ENCODE measurements at regions not wholly inside any gene's neighbourhood (a gene's known extent, or its start where the extent isn't known, plus 50 kb on each side); places are given as distances from the start of the nearest gene placed in this dataset.
"Not testable (repeated sequence)": the region's sequence is repeated elsewhere in the genome, so short reads cannot be mapped to it uniquely, and the experiment has no call there.

DNA sequence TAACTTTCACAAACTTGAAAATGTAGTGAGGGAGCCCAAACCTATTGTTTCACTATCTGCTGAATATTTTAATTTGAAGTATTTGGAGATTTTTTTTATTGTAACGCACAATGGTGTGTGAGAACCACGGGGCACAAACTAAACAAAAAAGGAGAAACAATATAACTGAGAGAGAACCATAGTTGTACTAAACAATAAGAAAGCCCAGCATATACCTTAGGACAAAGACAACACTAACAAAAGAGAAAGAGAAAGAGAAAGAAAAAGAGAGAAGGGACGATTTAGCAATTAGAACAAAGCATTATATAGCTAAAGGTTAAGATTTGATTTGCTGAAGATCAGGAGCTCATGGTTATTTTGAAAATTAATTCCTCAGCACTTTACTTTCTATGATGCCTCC is 906.0 kb upstream of the NXPH2 start:
- DNase-seq (ENCODE audit: low read depth) = no peak

DNA sequence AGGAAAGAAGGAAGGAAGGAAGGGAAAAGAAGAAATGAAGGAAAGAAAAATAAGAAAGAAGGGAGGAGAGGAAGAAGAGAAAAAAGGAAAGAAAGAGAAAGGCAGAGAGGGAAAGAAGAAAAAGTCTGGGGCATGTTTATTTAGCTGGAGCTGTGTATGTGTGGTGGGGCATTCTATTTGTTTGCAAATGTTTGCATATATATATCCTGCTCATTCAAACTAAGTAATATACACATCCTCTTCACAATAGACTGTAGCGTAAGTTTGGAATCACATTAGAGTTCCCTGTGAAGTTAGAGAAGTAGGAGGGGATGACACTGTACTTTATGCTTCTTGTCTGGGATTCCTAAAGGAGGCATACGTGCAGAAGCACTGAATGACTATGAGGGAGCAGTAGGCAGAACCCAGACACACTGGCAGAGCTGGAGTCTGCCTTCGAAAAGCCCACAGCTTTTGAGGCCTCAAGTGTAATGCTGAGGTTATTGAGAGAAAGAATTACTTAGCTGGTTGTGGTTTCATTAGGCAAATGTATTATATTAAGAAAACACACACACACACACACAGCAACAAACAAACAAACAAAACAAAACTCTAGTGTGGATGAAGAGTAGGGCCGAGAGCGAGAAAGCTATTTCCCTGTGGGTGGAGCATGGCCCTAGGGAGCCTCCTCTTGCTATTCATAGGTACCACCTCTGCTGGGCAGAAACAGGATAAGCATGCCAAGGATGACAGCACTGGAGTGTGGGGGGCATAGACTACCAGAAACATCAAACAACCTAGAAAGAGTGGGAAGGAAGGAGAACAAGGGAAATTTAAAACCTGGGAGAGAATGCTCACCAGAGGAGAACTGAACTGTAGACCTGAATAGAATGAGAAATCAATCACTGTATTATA is 905.1 kb upstream of the NXPH2 start:
- DNase-seq (ENCODE audit: low read depth) = no peak

DNA sequence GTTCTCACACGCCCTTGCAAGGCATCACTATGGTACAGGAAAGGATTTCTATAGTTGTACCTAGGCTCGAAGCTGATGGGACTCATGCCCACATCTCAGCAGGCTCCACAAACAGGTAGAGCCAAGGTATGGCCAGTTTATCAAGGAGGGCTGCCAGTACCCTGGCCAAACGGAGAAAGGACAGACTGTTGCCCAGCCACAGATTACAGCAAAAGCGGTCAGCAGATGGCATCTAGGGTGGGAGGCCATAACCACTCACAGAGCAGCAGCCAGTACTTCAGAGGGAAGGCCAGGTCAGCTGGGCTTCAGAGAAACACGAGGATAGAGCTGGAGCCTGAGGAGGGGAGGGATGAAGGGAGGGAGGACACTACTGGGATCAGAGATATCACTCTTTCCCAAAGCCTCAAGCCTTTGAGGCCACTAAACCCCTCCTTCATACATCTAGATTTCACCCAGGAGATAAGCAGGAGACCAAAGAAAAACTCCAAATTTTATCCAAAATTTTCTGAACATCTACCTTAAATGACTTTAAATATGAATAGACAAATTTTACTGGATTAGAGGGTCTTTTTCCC is 904.2 kb upstream of the NXPH2 start:
- no peak for DNase-seq (ENCODE audit: low read depth)

DNA sequence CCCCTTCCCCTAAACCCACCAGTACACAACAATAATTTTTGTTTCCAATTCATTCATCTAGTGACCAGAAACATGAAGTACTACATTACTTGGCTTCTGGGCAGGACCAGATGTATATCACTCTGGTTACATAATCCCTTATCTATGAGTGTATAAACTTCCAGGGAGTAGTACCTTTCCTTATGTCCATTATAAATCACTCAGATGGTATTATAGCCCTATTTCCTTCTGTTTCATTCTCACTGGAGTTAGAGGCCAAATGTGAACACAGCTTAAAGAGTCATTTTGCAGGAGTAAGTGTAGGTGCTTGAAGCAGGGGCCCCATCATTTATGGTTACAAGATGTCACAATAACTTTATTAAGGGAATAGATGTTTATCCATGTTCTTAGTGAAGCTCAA is 894.4 kb upstream of the NXPH2 start:
- DNase-seq (ENCODE audit: low read depth) = no peak

DNA sequence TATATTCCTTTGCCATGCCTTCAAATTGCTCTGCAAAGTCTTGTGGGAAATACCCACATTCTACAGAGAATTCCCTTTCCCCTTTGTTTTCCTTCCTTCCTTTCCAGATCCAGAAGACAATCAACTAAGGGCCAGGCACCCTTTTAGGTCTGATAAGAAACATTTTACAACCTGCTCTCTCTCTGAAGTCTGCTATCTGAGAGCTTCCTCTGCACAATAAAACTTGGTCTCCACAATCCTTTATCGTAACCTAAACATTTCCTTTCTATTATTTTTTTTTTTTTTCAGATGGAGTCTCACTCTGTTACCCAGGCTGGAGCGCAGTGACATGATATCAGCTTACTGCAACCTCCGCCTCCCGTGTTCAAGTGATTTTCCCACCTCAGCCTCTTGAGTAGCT is 893.3 kb upstream of the NXPH2 start:
- DNase-seq (ENCODE audit: low read depth) = not testable (repeated sequence)

DNA sequence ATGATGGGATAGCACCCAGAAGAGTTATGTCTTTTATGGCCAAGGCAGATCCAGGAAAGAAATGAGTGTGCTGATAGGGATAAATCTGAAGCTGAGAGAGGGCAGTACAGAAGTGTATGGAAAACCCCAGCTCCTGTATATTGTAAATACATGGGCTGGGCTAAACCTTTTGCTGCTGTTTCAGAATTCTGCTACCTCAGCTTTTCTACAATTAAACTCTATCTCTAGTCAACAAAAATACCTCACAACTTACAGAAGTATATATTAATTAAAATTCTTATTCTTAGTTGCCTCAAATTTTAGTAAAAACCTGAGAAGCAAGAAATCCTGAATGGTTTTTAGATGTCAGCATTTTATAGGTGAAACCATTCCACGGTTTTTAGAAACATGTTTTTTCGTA is 889.5 kb upstream of the NXPH2 start:
- DNase-seq (ENCODE audit: low read depth) = no peak

DNA sequence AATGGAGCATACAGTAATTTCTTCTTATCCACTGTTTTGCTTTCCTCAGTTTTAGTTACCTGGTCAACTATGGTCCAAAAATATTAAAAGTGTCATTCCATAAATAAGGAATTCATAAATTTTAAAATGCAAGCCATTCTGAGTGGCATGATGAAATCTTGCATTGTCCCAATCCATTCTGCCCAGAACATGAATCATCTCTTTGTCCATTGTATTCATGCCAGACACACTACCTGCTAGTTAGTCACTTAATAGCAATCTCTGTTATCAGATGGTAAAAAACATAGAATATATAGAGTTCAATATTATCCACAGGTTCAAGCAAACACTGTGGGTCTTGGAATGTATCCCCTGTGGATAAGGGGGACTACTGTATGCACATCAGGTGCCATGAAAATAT is 872.2 kb upstream of the NXPH2 start:
- no peak for DNase-seq (ENCODE audit: low read depth)

DNA sequence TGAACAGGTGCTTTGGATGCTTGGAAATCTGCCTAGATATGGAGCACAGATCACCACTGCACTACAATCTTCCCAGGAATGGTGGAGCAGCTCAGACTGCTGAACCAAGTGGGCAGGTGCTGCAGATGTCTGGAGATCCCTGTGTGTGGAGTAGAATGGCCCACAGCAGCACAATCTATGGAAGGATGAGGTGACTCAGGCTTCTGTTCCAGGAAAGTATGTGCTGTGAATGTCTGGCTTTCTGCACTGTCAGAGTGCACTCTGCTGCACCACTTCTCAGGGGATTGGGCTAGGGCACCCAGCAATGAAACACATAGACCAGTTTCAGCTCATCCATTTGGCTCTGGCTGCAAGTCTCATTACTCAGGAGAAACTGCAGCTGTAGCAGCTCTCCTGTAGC is 865.4 kb upstream of the NXPH2 start:
- no peak for DNase-seq (ENCODE audit: low read depth)

DNA sequence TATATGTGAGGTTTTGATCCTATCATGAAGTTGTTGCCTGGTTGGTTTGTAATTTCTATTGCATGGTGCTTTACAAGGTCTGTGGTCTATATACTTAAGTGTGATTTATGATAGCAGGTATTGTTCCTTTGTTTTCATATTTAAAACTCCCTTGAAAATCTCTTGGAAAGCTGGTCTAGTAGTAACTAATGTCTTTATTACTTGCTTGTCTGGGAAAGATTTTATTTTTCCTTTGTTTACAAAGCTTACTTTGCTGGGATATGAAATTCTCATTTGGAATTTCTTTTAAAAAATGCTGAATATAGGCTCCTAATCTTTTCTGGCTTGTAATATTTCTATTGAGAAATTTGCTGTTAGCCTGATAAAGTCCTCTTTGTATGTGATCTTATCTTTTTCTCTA is 862.9 kb upstream of the NXPH2 start:
- no peak for DNase-seq (ENCODE audit: low read depth)

DNA sequence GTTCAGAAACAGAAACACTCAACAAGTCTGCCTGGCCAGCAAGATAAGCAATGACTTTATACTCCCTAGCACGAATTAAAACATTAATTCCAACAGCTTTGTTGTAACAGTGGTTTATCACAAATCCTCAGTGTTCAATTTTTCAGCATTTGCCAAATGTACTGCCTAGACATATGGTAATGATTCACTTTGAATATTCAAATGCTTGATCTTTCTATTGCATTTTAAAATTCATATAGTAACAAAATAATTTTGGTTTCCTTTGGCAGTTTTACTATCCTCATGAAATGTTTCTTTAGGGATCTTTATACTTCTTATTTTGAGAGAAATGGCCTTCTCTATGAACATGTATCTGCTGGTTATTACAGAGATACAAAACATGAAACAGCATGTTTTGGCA is 851.8 kb upstream of the NXPH2 start:
- no peak for DNase-seq (ENCODE audit: low read depth)

DNA sequence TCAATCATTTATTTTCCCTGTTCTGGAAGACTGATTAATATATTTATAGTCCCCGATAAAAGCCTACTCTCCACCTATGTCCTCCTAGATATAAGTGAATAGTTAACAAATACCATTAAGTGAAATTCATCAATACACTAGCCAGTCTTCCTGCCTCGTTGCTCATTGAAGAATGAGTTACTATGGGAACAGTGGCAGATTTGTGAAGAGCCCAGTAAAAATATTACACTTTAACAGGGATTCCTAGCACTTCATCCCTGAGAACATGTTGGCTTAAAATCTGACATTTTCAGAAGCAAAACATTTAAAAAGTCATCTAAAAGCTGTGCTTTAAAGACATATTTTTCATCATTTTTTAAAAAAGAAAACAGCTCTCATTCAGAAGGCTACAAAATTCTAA is 848.7 kb upstream of the NXPH2 start:
- DNase-seq (ENCODE audit: low read depth) = no peak

DNA sequence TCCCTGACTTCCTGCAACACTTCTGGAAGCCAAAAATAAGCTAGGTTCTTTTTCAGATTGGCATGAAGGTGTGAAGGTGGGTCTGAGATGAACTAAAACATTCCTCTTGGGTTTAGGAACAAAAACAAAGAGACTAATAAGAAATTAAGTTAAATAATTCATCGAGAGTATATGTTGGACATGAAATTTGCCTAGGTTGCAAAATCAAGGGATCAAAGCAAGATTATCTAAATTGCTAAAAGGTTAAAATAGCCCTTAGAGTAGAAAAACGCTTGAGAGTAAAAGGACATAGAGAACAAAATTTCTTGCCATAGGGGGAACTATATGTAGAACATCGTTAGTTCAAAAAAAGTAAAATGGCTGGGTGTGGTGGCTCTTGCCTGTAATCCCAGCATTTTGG is 845.9 kb upstream of the NXPH2 start:
- no peak for DNase-seq (ENCODE audit: low read depth)

DNA sequence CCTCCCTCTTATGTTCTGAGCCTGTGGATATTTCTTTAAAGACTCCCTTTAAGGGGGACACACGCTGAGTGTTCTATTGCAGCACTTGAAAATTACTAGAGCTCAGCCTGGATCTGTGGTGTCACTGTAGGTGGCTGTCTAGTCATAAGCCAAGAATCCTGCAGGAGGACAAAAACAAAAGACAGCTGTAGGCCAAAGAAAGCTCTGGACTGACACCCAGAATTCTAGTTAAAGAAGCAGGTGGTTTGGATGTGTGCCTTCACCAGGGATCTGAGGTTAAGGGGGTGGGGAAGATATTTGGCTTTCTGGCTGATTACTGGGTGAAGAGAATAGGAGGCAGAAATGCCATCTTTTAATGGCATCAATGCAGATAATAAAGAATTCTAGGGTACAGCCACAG is 842.5 kb upstream of the NXPH2 start:
- no peak for DNase-seq (ENCODE audit: low read depth)

DNA sequence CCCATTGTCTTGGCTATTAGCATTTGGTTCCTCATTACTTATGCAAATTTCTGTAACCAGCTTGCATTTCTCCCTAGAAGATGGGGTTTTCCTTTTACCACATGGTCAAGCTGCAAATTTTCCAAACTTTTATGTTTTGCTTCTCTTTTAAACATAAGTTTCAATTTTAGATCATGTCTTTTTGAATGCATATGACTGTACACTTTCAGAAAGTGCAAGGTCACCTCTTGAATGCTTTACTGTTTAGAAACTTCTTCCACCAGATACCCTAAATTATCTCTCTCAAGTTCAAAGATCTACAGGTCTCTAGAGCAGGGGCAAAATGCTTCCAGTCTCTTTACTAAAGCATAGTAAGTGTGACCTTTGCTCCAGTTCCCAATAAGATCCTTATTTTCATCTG is 837.6 kb upstream of the NXPH2 start:
- no peak for DNase-seq (ENCODE audit: low read depth)

DNA sequence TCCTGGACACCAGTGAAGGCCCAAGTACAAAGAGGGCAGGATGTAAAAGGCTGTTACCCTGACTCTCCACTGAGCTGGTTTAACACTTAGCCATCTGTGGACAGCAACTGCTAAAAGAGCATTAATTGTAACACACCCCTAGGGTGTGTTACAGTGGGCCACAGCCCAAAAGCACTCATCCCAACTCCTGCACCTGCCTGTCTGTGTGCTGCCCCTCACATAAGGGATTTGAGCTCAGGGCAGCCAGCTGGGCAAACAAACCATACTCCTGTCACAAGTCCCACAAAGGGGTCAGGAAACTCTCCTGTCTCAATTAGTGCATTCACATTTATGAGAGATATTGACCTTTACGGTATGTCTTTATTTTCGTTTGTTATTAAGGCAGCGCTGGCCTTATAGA is 833.1 kb upstream of the NXPH2 start:
- no peak for DNase-seq (ENCODE audit: low read depth)

DNA sequence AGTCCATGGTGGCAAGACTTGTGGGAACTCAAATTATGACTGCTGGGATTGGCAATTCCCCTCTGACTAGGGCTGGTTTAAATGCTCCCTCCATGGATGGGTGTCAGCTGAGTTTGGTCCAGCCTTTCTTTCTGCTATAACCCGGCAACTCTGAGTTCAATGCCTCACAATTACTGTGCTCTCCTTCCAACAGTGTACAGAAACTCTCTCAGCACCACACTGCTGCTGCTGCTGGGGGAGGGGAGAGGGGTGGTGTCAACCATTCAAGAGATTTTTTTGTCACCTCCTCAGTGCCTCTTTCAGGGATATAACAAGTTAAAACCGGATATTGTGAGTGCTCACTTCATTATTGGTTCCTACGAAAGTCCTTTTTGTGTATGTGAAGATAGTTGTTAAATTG is 830.3 kb upstream of the NXPH2 start:
- DNase-seq (ENCODE audit: low read depth) = no peak

DNA sequence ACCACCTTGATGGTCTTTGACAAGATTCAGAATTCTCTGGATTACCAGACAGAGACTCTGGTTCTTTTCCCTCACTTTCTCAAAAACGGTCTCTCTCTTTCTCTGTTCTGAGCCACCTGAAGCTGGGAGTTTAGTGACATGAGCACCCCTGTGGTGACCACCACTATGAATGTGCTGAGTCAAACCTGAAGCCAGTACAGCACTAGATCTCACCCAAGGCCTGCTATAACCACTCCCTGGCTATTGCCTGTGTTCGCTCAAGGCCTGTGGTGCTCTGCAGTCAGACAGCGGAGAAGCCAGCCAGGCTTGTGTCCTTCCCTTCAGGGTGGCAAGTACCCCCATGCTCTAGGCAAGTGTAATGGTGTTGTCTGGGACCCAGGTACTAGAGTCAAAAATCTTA is 828.9 kb upstream of the NXPH2 start:
- no peak for DNase-seq (ENCODE audit: low read depth)

DNA sequence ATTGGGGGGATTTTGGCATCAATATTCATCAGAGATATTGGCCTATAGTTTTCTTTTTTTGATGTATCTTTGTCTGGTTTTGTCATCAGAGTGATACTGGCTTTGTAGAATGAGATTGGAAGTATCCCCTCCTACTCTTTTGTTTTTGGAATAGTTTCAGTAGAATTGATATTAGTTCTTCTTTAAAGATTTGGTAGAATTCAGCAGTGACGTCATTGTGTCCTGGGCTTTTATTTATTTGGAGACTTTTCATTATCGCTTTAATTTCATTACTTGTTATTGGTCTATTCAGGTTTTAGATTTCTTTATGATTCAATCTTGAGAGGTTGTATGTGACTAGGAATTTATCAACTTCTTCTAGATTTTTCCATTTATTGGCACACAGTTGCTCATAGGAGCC is 825.5 kb upstream of the NXPH2 start:
- DNase-seq (ENCODE audit: low read depth) = no peak

DNA sequence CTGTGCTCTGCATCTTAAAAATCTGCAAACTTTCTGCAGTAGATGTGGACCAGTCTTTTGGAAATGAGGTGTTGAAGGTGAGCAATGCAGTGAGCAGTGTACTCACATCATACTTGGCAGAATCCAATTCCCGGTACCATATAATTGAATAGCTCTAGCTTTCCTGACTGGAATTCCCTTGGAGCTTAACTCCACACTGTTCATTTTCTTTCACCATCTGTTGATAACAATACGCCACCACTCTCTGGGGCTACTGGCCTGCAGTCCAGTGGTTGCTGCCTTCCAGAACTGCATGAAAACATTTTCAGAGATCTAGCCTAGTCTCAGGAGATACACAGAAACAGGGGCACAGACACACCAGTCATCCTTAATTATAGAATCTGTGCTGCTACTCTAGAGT is 820.0 kb upstream of the NXPH2 start:
- no peak for DNase-seq (ENCODE audit: low read depth)

DNA sequence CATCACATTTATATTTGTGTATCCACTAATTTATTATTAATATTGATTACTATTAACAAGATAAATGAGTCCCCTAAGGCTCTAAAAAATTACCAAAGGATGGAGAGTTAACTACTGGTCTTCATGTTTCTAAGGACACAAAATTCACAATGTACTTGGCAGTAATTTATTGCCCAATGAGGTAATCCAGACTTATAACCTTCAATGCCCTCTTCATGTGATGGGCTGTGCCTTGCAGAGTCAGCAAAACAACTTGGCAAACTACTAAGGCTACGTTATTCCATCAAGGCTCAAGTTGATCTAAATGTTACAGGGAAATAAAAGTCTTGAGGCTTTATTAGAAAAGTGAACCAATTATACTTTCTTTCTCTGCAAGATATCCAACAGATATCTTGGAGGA is 804.9 kb upstream of the NXPH2 start:
- no peak for DNase-seq (ENCODE audit: low read depth)

DNA sequence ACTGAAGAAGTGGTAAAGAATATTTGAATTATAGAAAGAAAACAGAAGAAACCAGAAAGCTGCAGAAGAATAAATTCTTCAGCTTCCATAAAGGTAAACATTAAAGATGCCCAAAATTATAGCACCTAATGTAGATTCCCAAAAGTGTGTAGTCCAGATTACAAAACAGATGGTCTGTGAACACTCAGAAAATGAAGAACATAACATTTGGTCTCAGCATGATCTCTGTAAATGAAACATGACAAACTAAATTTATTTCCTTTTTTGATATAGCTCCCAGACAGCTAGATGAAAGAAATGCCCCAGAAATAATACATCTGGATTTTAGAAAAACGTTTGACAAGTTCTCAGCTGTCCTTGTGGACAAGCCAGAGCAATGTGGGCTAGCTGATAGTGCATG is 794.2 kb upstream of the NXPH2 start:
- DNase-seq (ENCODE audit: low read depth) = no peak

DNA sequence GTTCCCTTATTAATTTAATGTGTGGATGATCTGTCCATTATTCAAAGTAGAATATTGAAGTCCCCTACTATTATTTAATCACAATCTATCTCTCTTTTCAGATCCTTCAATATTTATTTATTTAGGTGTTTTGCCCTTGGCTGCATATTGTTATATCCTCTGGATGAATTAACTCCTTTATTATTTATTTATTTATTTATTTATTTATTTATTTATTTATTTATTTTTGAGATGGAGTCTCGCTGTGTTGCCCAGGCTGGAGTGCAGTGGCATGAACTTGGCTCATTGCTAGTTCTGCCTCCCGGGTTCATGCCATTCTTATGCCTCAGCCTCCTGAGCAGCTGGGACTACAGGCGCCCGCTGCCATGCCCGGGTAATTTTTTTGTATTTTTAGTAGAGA is 776.6 kb upstream of the NXPH2 start:
- no peak for DNase-seq (ENCODE audit: low read depth)

DNA sequence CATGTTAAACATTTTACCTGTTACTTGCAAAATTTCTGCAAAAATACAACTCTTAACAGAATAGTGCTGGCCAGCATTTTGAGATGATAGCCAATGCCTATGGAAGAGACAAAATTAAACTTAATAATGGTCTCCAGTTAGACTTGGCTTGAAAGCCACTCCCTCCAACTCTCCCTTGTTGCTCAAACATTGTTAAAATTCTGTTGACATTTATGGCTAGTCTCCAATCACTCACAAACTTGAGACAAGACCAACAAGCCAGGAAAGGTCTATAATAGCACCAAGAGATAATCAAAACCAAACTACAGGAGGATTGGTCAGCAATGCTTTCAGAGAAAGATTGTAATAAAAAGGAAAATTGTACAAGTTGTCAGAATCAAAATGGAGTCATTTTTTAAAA is 770.7 kb upstream of the NXPH2 start:
- no peak for DNase-seq (ENCODE audit: low read depth)

DNA sequence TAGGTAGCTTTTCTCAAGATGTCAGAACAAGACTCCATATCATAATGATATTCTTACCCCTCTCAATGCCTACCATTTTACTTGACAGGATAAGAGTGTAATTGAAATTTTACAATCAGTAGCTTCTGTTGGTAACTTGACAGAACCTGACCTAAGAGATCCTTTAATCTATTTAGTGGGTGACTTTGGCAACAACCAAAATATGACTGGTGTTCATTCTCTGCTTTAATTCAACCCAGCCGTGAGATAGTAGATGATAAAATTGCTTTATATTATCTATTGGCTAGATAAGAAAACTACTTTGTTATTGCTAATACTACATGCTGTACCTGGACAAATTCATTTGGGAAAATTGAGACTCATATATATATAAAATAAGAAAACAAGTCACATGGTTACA is 770.2 kb upstream of the NXPH2 start:
- DNase-seq (ENCODE audit: low read depth) = no peak

Measured in EH (cell line).